NB4 (cell line): ENCODE measurements at regions not wholly inside any gene's neighbourhood (a gene's known extent, or its start where the extent isn't known, plus 50 kb on each side); places are given as distances from the start of the nearest gene placed in this dataset.

ENCODE experiments used
- DNase-seq: peaks from one replicate; pipeline ENCODE4 v3.0.0; 2010; ENCODE audit warnings: low read depth
- H3K4me3 ChIP-seq: one replicate; pipeline ENCODE4 v1.5.1; 2011; ENCODE audit warnings: mild to moderate bottlenecking, low read depth, low read length, moderate library complexity
- MAX ChIP-seq: IDR thresholded peaks from 2 replicates; pipeline ENCODE4 v1.6.1; 2011; ENCODE audit warnings: low read depth, low read length
- MYC ChIP-seq: IDR thresholded peaks from 2 replicates; pipeline ENCODE4 v1.6.1; 2011; ENCODE audit warnings: low read depth, low read length
- POLR2A ChIP-seq: IDR thresholded peaks from 2 replicates; pipeline ENCODE4 v1.6.1; 2011; ENCODE audit warnings: mild to moderate bottlenecking; ENCODE audit not compliant: insufficient read length; ENCODE audit errors: extremely low read depth
- TF ChIP-seq, protein P1 (sequence below): IDR thresholded peaks from one replicate; pipeline ENCODE4 v1.5.1; 2012; ENCODE audit warnings: low read depth, low read length

- H3K4me3 ChIP-seq = no peak overlapping the region
Measured at GRCh38 chr15:52925130-52925529, 135.0 kb upstream of the ONECUT1 start.

GRCh38 chr15:52924630-52925029, 134.5 kb upstream of the ONECUT1 start:
- TF ChIP-seq, protein P1, sequence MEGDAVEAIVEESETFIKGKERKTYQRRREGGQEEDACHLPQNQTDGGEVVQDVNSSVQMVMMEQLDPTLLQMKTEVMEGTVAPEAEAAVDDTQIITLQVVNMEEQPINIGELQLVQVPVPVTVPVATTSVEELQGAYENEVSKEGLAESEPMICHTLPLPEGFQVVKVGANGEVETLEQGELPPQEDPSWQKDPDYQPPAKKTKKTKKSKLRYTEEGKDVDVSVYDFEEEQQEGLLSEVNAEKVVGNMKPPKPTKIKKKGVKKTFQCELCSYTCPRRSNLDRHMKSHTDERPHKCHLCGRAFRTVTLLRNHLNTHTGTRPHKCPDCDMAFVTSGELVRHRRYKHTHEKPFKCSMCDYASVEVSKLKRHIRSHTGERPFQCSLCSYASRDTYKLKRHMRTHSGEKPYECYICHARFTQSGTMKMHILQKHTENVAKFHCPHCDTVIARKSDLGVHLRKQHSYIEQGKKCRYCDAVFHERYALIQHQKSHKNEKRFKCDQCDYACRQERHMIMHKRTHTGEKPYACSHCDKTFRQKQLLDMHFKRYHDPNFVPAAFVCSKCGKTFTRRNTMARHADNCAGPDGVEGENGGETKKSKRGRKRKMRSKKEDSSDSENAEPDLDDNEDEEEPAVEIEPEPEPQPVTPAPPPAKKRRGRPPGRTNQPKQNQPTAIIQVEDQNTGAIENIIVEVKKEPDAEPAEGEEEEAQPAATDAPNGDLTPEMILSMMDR = no peak
- no peak for TF ChIP-seq POLR2A
- TF ChIP-seq MYC = no peak
- no peak for TF ChIP-seq MAX
- no peak overlapping the region for H3K4me3 ChIP-seq
- no peak for DNase-seq

More at GRCh38 chr15:52925130-52925529, 135.0 kb upstream of the ONECUT1 start:
- no peak for DNase-seq
- TF ChIP-seq, protein P1 = no peak
- no peak for TF ChIP-seq POLR2A
- no peak for TF ChIP-seq MAX
- no peak for TF ChIP-seq MYC

- DNase-seq = no peak
- TF ChIP-seq MYC (no peak), POLR2A (no peak), MAX (no peak)
- TF ChIP-seq, protein P1 = no peak
- H3K4me3 ChIP-seq = no peak overlapping the region
Measured at GRCh38 chr15:52923626-52924025, 133.5 kb upstream of the ONECUT1 start.

DNA sequence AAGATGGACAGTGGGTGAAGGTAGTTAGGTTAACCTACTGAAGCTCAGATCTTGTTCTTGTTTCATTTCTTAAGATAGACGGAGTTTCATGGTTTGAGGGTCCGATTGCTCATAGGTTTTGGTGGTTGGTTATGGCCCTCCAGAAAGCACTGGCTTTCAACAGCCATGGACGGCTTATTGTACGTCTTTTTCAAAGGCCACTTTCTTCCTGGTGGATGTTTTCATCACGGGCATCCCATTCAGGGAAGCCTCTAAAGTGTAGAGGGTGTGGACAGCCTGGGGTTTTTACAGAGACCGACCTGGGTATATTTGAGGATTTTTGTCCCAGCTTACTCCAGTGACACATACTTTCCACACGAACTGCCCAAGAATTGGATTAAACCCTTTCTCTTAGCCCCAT, 132.7 kb upstream of the ONECUT1 start:
- DNase-seq = no peak
- H3K4me3 ChIP-seq = no peak overlapping the region
- TF ChIP-seq, protein P1 = no peak
- TF ChIP-seq POLR2A (no peak), MAX (no peak), MYC (no peak)

DNA sequence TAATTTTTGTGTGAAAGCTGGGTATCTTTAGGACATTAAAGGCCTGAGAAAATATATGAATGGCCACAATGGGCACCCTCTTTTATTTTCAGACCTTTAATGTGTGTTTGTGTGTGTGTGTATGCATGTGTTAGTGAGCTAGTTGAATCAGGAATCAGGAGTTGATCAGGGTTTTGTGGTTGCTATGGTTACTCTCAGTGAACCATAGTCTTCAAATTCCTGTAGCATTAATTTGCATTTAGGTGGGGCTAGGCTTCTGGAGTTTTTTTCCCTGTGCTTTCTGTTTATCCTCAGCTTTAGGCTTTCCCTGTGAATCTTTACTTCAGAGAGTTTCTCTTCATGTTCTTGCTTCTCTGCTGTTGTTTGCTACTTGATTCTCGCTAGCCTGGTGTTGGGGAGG, 122.0 kb upstream of the ONECUT1 start:
- H3K4me3 ChIP-seq = no peak overlapping the region
- DNase-seq = no peak
- TF ChIP-seq MYC (no peak), POLR2A (no peak), MAX (no peak)
- TF ChIP-seq, protein P1 = no peak

GRCh38 chr15:52893338-52893737, 103.2 kb upstream of the ONECUT1 start:
- TF ChIP-seq MAX (no peak), MYC (no peak), POLR2A (no peak)
- TF ChIP-seq, protein P1 = no peak
- DNase-seq = no peak
- no peak overlapping the region for H3K4me3 ChIP-seq
